IMR-90 (cell line): ENCODE measurements at regions not wholly inside any gene's neighbourhood (a gene's known extent, or its start where the extent isn't known, plus 50 kb on each side); places are given as distances from the start of the nearest gene placed in this dataset.

ENCODE experiments used
- ATAC-seq: fragments of 200-7000 bp; cut with Tn5 transposase; 2 replicates; pipeline ENCODE4 v1.9.1; 2020; ENCODE audit warnings: low read depth, mild to moderate bottlenecking, moderate library complexity
- BruUV-seq: library from RNA; stranded (reverse); fragments of 400-500 nt; replicated peaks from 2 replicates; lab custom pipeline; 2021; lab: Mats Ljungman, UMichigan
- CTCF ChIA-PET: fragments of 300-600 bp; formaldehyde crosslinking; extraction: SDS; loops from one replicate; lab custom pipeline; 2021; ENCODE audit warnings: antibody characterized with exemption; lab: Yijun Ruan, JAX
- POLR2A ChIA-PET: fragments of 300-600 bp; sonication (Branson Sonifier 250); formaldehyde crosslinking; loops from one replicate; lab custom pipeline; 2022; ENCODE audit warnings: antibody characterized with exemption; ENCODE audit not compliant: unreplicated experiment; lab: Charles Lee
- DNase-seq: peaks from one replicate; pipeline ENCODE4 v3.0.0; 2013
- H2AFZ ChIP-seq: replicated peaks from 2 replicates; pipeline ENCODE3; 2013; ENCODE audit warnings: low read length, mild to moderate bottlenecking; ENCODE audit not compliant: poor library complexity
- H2AK5ac ChIP-seq: 2 replicates; pipeline ENCODE4 v1.6.1; 2013; ENCODE audit warnings: low read depth, low read length, inconsistent platforms
- H2AK9ac ChIP-seq: replicated peaks from 2 replicates; pipeline ENCODE3; 2013; ENCODE audit warnings: mild to moderate bottlenecking, low read depth, low read length, moderate library complexity; ENCODE audit not compliant: poor library complexity
- H2BK120ac ChIP-seq: 2 replicates; pipeline ENCODE4 v1.6.1; 2013; ENCODE audit warnings: low read depth, low read length, inconsistent platforms
- H2BK15ac ChIP-seq: 3 replicates; pipeline ENCODE4 v1.6.1; 2013; ENCODE audit warnings: low read depth, low read length, inconsistent platforms
- H2BK20ac ChIP-seq: 2 replicates; pipeline ENCODE4 v1.6.1; 2013; ENCODE audit warnings: low read depth, mild to moderate bottlenecking, inconsistent platforms, low read length, moderate library complexity
- H2BK5ac ChIP-seq: 2 replicates; pipeline ENCODE4 v1.6.1; 2013; ENCODE audit warnings: mild to moderate bottlenecking, low read depth, low read length, inconsistent platforms; ENCODE audit not compliant: poor library complexity, severe bottlenecking
- H3K14ac ChIP-seq: replicated peaks from 2 replicates; pipeline ENCODE4 v1.6.1; 2013; ENCODE audit warnings: low read depth, low read length, inconsistent platforms
- H3K18ac ChIP-seq: 2 replicates; pipeline ENCODE4 v1.6.1; 2013; ENCODE audit warnings: low read depth, low read length, control low read depth
- H3K23ac ChIP-seq: 2 replicates; pipeline ENCODE4 v1.6.1; 2013; ENCODE audit warnings: low read depth, low read length, inconsistent platforms
- H3K27ac ChIP-seq: 2 replicates; pipeline ENCODE4 v1.5.1; 2013; ENCODE audit warnings: mild to moderate bottlenecking, control low read depth, low read length; ENCODE audit not compliant: insufficient read depth
- H3K27me3 ChIP-seq: 2 replicates; pipeline ENCODE4 v1.6.1; 2013; ENCODE audit warnings: low read length; ENCODE audit not compliant: control insufficient read depth, insufficient read depth
- H3K36me3 ChIP-seq: 2 replicates; pipeline ENCODE4 v1.6.1; 2013; ENCODE audit warnings: low read length, mixed read lengths; ENCODE audit not compliant: control insufficient read depth, insufficient read depth
- H3K4ac ChIP-seq: 2 replicates; pipeline ENCODE4 v1.6.1; 2013; ENCODE audit warnings: low read depth, low read length, inconsistent platforms
- H3K4me1 ChIP-seq: 2 replicates; pipeline ENCODE4 v1.6.1; 2013; ENCODE audit warnings: low read length, mixed read lengths; ENCODE audit not compliant: control insufficient read depth, insufficient read depth
- H3K4me2 ChIP-seq: 2 replicates; pipeline ENCODE4 v1.6.1; 2013; ENCODE audit warnings: low read depth, mild to moderate bottlenecking, control low read depth, low read length, moderate library complexity
- H3K4me3 ChIP-seq: 2 replicates; pipeline ENCODE4 v1.5.1; 2013; ENCODE audit warnings: low read depth, mild to moderate bottlenecking, control low read depth, low read length, moderate library complexity; ENCODE audit not compliant: insufficient read depth
- H3K56ac ChIP-seq: 2 replicates; pipeline ENCODE4 v1.6.1; 2013; ENCODE audit warnings: low read length, inconsistent platforms; ENCODE audit not compliant: insufficient read depth; ENCODE audit errors: extremely low read depth
- H3K79me1 ChIP-seq, 2 experiments: 2 replicates each; pipeline ENCODE4 v1.6.1; 2013; ENCODE audit warnings: low read length in 2 of 2, inconsistent platforms in 1 of 2, low read depth in 1 of 2
- H3K9ac ChIP-seq: 2 replicates; pipeline ENCODE4 v1.6.1; 2013; ENCODE audit warnings: low read depth, low read length, control low read depth
- H3K9me1 ChIP-seq: 2 replicates; pipeline ENCODE4 v1.6.1; 2013; ENCODE audit warnings: low read length, inconsistent platforms; ENCODE audit not compliant: insufficient read depth
- H3K9me3 ChIP-seq: 2 replicates; pipeline ENCODE4 v1.6.1; 2013; ENCODE audit warnings: low read length; ENCODE audit not compliant: control insufficient read depth, insufficient read depth
- H4K20me1 ChIP-seq: 2 replicates; pipeline ENCODE4 v1.6.1; 2013; ENCODE audit warnings: low read length, inconsistent platforms; ENCODE audit not compliant: insufficient read depth
- H4K5ac ChIP-seq: 2 replicates; pipeline ENCODE4 v1.6.1; 2013; ENCODE audit warnings: mild to moderate bottlenecking, low read depth, low read length, control low read depth
- H4K8ac ChIP-seq, 2 experiments: 2 replicates each; pipeline ENCODE4 v1.6.1; 2013; ENCODE audit warnings: low read depth in 2 of 2, low read length in 2 of 2, control low read depth in 1 of 2, inconsistent platforms in 1 of 2
- H4K91ac ChIP-seq: 2 replicates; pipeline ENCODE4 v1.6.1; 2013; ENCODE audit warnings: low read depth, low read length, inconsistent platforms; ENCODE audit not compliant: insufficient read depth
- CTCF ChIP-seq: conservative IDR thresholded peaks from 2 replicates; pipeline ENCODE4 v1.5.1; 2012; ENCODE audit warnings: mild to moderate bottlenecking, low read depth, low read length, improper control_type of control experiment
- FOS ChIP-seq: fragments of 150-350 bp; IDR thresholded peaks from 2 replicates; pipeline ENCODE4 v1.6.1; 2016; ENCODE audit warnings: low read depth, low read length
- SMC3 ChIP-seq: fragments of 150-350 bp; IDR thresholded peaks from 2 replicates; pipeline ENCODE4 v1.6.1; 2016; ENCODE audit warnings: low read depth, mild to moderate bottlenecking, antibody characterized with exemption, low read length, moderate library complexity
- WGBS, 2 experiments: methylation state at CpG; one replicate each; pipeline versions ENCODE4 v1.1.5 to v1.1.7; 2013; ENCODE audit warnings: missing lambda C conversion rate in 2 of 2; ENCODE audit not compliant: insufficient read length in 1 of 2; ENCODE audit errors: extremely low coverage in 2 of 2; 5-methylcytosine and 5-hydroxymethylcytosine counted together
- dilution Hi-C: fragments of 300-500 bp; cut with HindIII; formaldehyde crosslinking; loops from one replicate; pipeline ENCODE4 v1.14.3; 2018; ENCODE audit warnings: low sequenced_read_pairs; ENCODE audit not compliant: unreplicated experiment
- in situ Hi-C: fragments of 300-500 bp; cut with MboI; formaldehyde crosslinking; loops from 3 replicates; pipeline ENCODE4 v1.14.3; 2019; ENCODE audit warnings: low sequenced_read_pairs, inconsistent platforms, mixed read lengths
- intact Hi-C: fragments of 100-400 bp; cut with micrococcal nuclease; formaldehyde crosslinking; loops from 2 replicates; pipeline ENCODE4 v1.10.0; 2022
- TF ChIP-seq, protein P1 (sequence below): fragments of 150-350 bp; IDR thresholded peaks from 2 replicates; pipeline ENCODE4 v1.6.1; 2017; ENCODE audit warnings: mild to moderate bottlenecking, antibody characterized with exemption, low read length, low read depth

DNA sequence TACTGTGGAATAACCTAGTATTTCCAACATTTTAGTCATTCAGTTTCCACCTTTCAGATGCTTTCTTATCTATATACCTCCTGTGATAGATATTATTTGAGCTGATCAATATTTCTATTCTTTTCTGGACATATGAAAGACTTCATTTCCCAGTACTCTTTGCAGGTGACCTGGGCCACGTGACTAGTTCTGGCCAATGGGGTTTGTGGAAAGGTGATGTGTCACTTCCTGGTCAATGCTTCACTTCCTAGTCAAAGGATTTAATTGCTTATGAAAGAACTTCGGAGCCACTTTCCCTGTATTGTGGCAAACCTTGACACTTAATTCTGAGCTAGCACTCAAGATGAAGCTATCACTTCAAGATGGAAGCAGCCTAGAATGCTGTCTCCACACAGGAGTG, 248.9 kb upstream of the FOXF1 start:
- peak overlapping the region; percentile 78 to 82 for H4K8ac ChIP-seq
- peaks cover 1% of the 10 kb centered on the region; the same call in 1 of the 2 replicates for H3K36me3 ChIP-seq

More for the DNA sequence above, 248.9 kb upstream of the FOXF1 start:
- Histone ChIP-seq H3K9me3 (peaks cover 2% of the 10 kb centered on the region), H2BK5ac (no peak overlapping the region), H3K9ac (no peak overlapping the region), H3K27ac (no peak overlapping the region), H3K18ac (peak overlapping the region; percentile 42; the same call in 1 of the 2 replicates), H2BK20ac (peak overlapping the region; percentile 81), H2BK15ac (peak overlapping the region; percentile 75), H3K4me1 (peaks cover 21% of the 10 kb centered on the region), H4K5ac (peak overlapping the region; percentile 24; the same call in 1 of the 2 replicates), H3K56ac (no peak overlapping the region), H3K23ac (no peak overlapping the region), H4K20me1 (no peaks in the 10 kb centered on the region), H2AK9ac (no peak overlapping the region), H3K14ac (peak overlapping the region; percentile 69; the same call in 1 of the 2 replicates), H3K4ac (peak overlapping the region; percentile 48; the same call in 1 of the 2 replicates), H3K4me3 (no peak overlapping the region), H3K9me1 (peaks cover 25% of the 10 kb centered on the region), H4K91ac (peak overlapping the region; percentile 85; the same call in 1 of the 2 replicates), H2BK120ac (peak overlapping the region; percentile 98), H2AK5ac (peak overlapping the region; percentile 74; the same call in 1 of the 2 replicates), H2AFZ (peak overlapping the region; percentile 28), H3K4me2 (no peak overlapping the region), H3K27me3 (no peaks in the 10 kb centered on the region), H3K79me1 (peaks cover 0 to 31% of the 10 kb centered on the region in 2 experiments; a peak in 2 of 4 replicates)
- dilution Hi-C loops: no loop called here
- intact Hi-C loops: no loop called here
- TF ChIP-seq SMC3: no peak
- TF ChIP-seq, protein P1, sequence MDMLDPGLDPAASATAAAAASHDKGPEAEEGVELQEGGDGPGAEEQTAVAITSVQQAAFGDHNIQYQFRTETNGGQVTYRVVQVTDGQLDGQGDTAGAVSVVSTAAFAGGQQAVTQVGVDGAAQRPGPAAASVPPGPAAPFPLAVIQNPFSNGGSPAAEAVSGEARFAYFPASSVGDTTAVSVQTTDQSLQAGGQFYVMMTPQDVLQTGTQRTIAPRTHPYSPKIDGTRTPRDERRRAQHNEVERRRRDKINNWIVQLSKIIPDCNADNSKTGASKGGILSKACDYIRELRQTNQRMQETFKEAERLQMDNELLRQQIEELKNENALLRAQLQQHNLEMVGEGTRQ: peak; percentile 86
- no peak for TF ChIP-seq FOS
- no peak for TF ChIP-seq CTCF
- no TSS peak for BruUV-seq
- ChIA-PET POLR2A (no interaction called here), CTCF (interaction anchor here (1.3 kb wide), 1 partner anchor 9 kb away, joined by 6 read pairs; no protein-coding TSS in a partner anchor)
- DNase-seq (peak; percentile 38), ATAC-seq (no peak)
- in situ Hi-C loops: no loop called here
- WGBS, 2 experiments: 100% methylated on average over 1 of the region's 2 CpGs; no CpG with 5 or more reads in 1 of the 2 experiments
